Kidney (tissue), 13 donors: ENCODE measurements at regions not wholly inside any gene's neighbourhood (a gene's known extent, or its start where the extent isn't known, plus 50 kb on each side); places are given as distances from the start of the nearest gene placed in this dataset.

Experiments used
- DNase-seq, 5 donors: peaks; one replicate each; pipeline ENCODE4 v3.0.0-alpha.2; 2013 to 2020
- FAIRE-seq: peaks from 2 replicates; lab custom pipeline; 2012; peaks lifted over from hg19 to GRCh38; lab: Jason Lieb, UNC
- H3K27ac ChIP-seq, 2 donors: one replicate each; pipeline ENCODE4 v1.7.0; 2013; ENCODE audit warnings: low read depth in 2 of 2, low read length in 2 of 2, inconsistent platforms in 1 of 2
- H3K27me3 ChIP-seq: one replicate; pipeline ENCODE4 v1.7.1; 2013; ENCODE audit warnings: low read length, inconsistent platforms; ENCODE audit not compliant: control insufficient read depth, insufficient read depth
- H3K36me3 ChIP-seq, 3 donors: one replicate each; pipeline versions ENCODE4 v1.7.0 to v1.7.1; 2013; ENCODE audit warnings: low read length in 3 of 3, control low read depth in 1 of 3, inconsistent platforms in 1 of 3; ENCODE audit not compliant: insufficient read depth in 3 of 3, control insufficient read depth in 2 of 3
- H3K4me1 ChIP-seq, 3 donors: one replicate each; pipeline versions ENCODE4 v1.7.0 to v1.7.1; 2013; ENCODE audit warnings: low read length in 3 of 3, inconsistent platforms in 1 of 3, low read depth in 1 of 3; ENCODE audit not compliant: control insufficient read depth in 2 of 3, insufficient read depth in 2 of 3
- H3K4me3 ChIP-seq, 3 donors: one replicate each; pipeline versions ENCODE4 v1.7.0 to v1.8.1; 2013; ENCODE audit warnings: low read length in 3 of 3, control low read depth in 1 of 3, inconsistent platforms in 1 of 3
- H3K9ac ChIP-seq, 3 donors: one replicate each; pipeline versions ENCODE4 v1.7.0 to v1.7.1; 2013; ENCODE audit warnings: low read length in 3 of 3, control low read depth in 1 of 3, inconsistent platforms in 1 of 3
- H3K9me3 ChIP-seq, 3 donors: one replicate each; pipeline versions ENCODE4 v1.7.0 to v1.7.1; 2013; ENCODE audit warnings: low read length in 3 of 3, control low read depth in 1 of 3, inconsistent platforms in 1 of 3; ENCODE audit not compliant: control insufficient read depth in 2 of 3, insufficient read depth in 1 of 3
- CTCF ChIP-seq: IDR thresholded peaks from 3 replicates; pipeline ENCODE4 v1.5.1; 2012; ENCODE audit warnings: mild to moderate bottlenecking, moderate library complexity, borderline replicate concordance; ENCODE audit not compliant: insufficient read depth; ENCODE audit errors: extremely low read depth
- intact Hi-C: fragments of 100-400 bp; cut with DNase I; formaldehyde crosslinking; loops from one replicate; pipeline ENCODE4 v1.11.1; 2022
- donor health status: control.
- donor health status: control.
- donor health status: control.
- donor health status: control.
- donor health status: control.
- donor health status: DM: yes; HTN: yes; CAD: no.
- donor health status: Normal renal cell carcinoma (clear cell type).

- H3K9ac ChIP-seq: no peak overlapping the region
- no peaks in the 10 kb centered on the region for H3K27me3 ChIP-seq
- H3K27ac ChIP-seq: no peak overlapping the region
- TF ChIP-seq CTCF: no peak
- H3K9me3 ChIP-seq: no peaks in the 10 kb centered on the region
- H3K4me1 ChIP-seq: no peaks in the 10 kb centered on the region
- no peak overlapping the region for H3K4me3 ChIP-seq
- H3K36me3 ChIP-seq: no peaks in the 10 kb centered on the region
- no peak for DNase-seq
- no peak for FAIRE-seq
- intact Hi-C loops: no loop called here
Measured at GRCh38 chr12:62130402-62130801, 129.8 kb upstream of the USP15 start.

DNA sequence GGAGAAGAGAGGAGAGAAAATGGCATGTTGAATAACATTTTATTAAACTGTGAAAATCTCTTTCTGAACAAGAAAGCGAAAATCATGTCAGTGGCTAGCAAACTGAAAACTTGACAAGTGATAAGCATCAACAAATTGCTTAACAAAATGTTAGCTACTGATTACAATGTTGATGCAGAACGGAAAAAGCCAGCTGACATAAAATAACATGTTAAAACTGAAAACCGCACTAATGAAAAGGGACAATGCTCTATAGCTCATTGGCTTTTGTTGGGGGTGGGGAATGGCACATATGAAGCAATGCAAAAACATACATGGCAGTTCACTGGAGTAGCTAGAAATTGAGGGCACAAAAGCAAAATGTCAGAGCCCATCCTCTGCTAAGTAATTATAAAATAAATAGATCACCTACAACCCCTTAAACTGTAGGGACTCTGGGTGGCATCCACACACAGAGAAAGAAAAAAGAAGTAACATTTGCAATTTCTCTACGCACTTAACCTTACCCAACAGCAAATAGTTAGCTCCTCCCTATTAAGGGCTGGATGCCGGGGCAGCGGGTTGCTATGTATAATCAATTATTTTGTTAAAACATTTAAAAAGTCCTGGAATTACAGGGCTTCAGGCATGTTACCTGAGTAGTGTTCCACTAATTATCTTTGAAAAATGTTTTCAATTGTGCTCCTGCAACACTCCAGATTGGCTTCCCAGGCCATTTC, 129.2 kb upstream of the USP15 start:
- FAIRE-seq: no peak
- DNase-seq: no peak

GRCh38 chr12:62133440-62133839, 126.8 kb upstream of the USP15 start:
- no peak for DNase-seq
- FAIRE-seq: no peak
- no peak overlapping the region for H3K4me3 ChIP-seq
- H3K9ac ChIP-seq: no peak overlapping the region
- H3K36me3 ChIP-seq: no peaks in the 10 kb centered on the region
- H3K27ac ChIP-seq: no peak overlapping the region
- intact Hi-C loops: no loop called here
- no peaks in the 10 kb centered on the region for H3K4me1 ChIP-seq
- TF ChIP-seq CTCF: no peak
- H3K9me3 ChIP-seq: no peaks in the 10 kb centered on the region
- no peaks in the 10 kb centered on the region for H3K27me3 ChIP-seq

More for the DNA sequence above, 129.2 kb upstream of the USP15 start:
- H3K27me3 ChIP-seq: no peaks in the 10 kb centered on the region
- no peak overlapping the region for H3K4me3 ChIP-seq
- no peaks in the 10 kb centered on the region for H3K9me3 ChIP-seq
- no peaks in the 10 kb centered on the region for H3K4me1 ChIP-seq
- H3K36me3 ChIP-seq: no peaks in the 10 kb centered on the region
- no peak overlapping the region for H3K27ac ChIP-seq
- TF ChIP-seq CTCF: no peak
- intact Hi-C loops: no loop called here
- H3K9ac ChIP-seq: no peak overlapping the region
